Sigmoid colon (tissue), 4 donors: ENCODE measurements at regions not wholly inside any gene's neighbourhood (a gene's known extent, or its start where the extent isn't known, plus 50 kb on each side); places are given as distances from the start of the nearest gene placed in this dataset.

Source experiments
- CTCF ChIP-seq, 4 experiments: fragments of 450-650 bp in 3 of 4; fragments of 200-600 bp in 1 of 4; IDR thresholded peaks; one replicate each; pipeline ENCODE4 v1.5.1; 2016 to 2019; ENCODE audit warnings: antibody characterized with exemption in 4 of 4, mild to moderate bottlenecking in 3 of 4, moderate library complexity in 2 of 4
- EP300 ChIP-seq, 4 donors: sonication (generic); formaldehyde crosslinking; IDR thresholded peaks; one replicate each; pipeline ENCODE4 v1.6.1; 2017; ENCODE audit warnings: antibody characterized with exemption in 4 of 4
- POLR2A ChIP-seq, 2 donors: fragments of 450-650 bp; IDR thresholded peaks; one replicate each; pipeline ENCODE4 v1.6.1; 2016; ENCODE audit warnings: antibody characterized with exemption in 2 of 2, mild to moderate bottlenecking in 2 of 2, moderate library complexity in 2 of 2
- POLR2AphosphoS5 ChIP-seq, 4 donors: sonication (generic); formaldehyde crosslinking; IDR thresholded peaks; one replicate each; pipeline ENCODE4 v1.6.1; 2017; ENCODE audit warnings: antibody characterized with exemption in 4 of 4

- TF ChIP-seq CTCF (IDR thresholded peaks at IDR 0.05) (no peak), POLR2A (IDR thresholded peaks at IDR 0.05) (no peak), EP300 (IDR thresholded peaks at IDR 0.05) (no peak), POLR2AphosphoS5 (IDR thresholded peaks at IDR 0.05) (no peak)
Measured at GRCh38 chr12:88868050-88868449, 287.8 kb upstream of the KITLG start.
